GM23338 (cell line): ENCODE measurements at regions not wholly inside any gene's neighbourhood (a gene's known extent, or its start where the extent isn't known, plus 50 kb on each side); places are given as distances from the start of the nearest gene placed in this dataset.

ENCODE experiments used
- ATAC-seq: fragments of 200-7000 bp; cut with Tn5 transposase; 3 replicates; pipeline ENCODE4 v1.9.1; 2020
- DNase-seq: peaks from one replicate; pipeline ENCODE4 v3.0.0-alpha.2; 2015; ENCODE audit warnings: low spot score
- H2AFZ ChIP-seq: fragments of 200-600 bp; sonication (generic); 2 replicates; pipeline ENCODE4 v1.8.0; 2016; ENCODE audit warnings: antibody characterized with exemption, mild to moderate bottlenecking, moderate library complexity
- H3F3A ChIP-seq: fragments of 200-600 bp; sonication (generic); replicated peaks from 2 replicates; pipeline ENCODE4 v1.8.0; 2017; ENCODE audit warnings: antibody characterized with exemption, mixed run types, low read depth
- H3K27ac ChIP-seq: fragments of 200-600 bp; sonication (generic); 2 replicates; pipeline ENCODE4 v1.6.1; 2016; ENCODE audit warnings: low read depth
- H3K27me3 ChIP-seq: fragments of 200-600 bp; sonication (generic); 2 replicates; pipeline ENCODE4 v1.8.0; 2016; ENCODE audit warnings: mild to moderate bottlenecking, mixed run types, moderate library complexity; ENCODE audit not compliant: insufficient read depth
- H3K36me3 ChIP-seq: fragments of 200-600 bp; sonication (generic); 2 replicates; pipeline ENCODE4 v1.8.0; 2016; ENCODE audit warnings: mild to moderate bottlenecking; ENCODE audit not compliant: insufficient read depth
- H3K4me1 ChIP-seq: fragments of 200-600 bp; sonication (generic); 2 replicates; pipeline ENCODE4 v1.8.0; 2016; ENCODE audit warnings: mild to moderate bottlenecking, moderate library complexity; ENCODE audit not compliant: insufficient read depth
- H3K4me2 ChIP-seq: fragments of 200-600 bp; sonication (generic); 2 replicates; pipeline ENCODE4 v1.7.1; 2017; ENCODE audit warnings: mixed run types
- H3K4me3 ChIP-seq: fragments of 200-600 bp; sonication (generic); 2 replicates; pipeline ENCODE4 v1.6.1; 2016; ENCODE audit warnings: mixed run types
- H3K79me2 ChIP-seq: fragments of 200-600 bp; sonication (generic); replicated peaks from 2 replicates; pipeline ENCODE4 v1.8.0; 2017; ENCODE audit warnings: mild to moderate bottlenecking; ENCODE audit not compliant: insufficient read depth
- H3K9me2 ChIP-seq: fragments of 200-600 bp; sonication (generic); 2 replicates; pipeline ENCODE4 v1.8.0; 2017; ENCODE audit not compliant: insufficient read depth
- H4K20me1 ChIP-seq: fragments of 200-600 bp; sonication (generic); replicated peaks from 2 replicates; pipeline ENCODE4 v1.8.0; 2017; ENCODE audit warnings: mild to moderate bottlenecking; ENCODE audit not compliant: insufficient read depth
- H3K27ac Mint-ChIP-seq: 2 replicates; pipeline ENCODE4 v1.8.0; 2020; ENCODE audit warnings: inconsistent platforms, mild to moderate bottlenecking, moderate library complexity, mixed read lengths
- H3K27me3 Mint-ChIP-seq: 3 replicates; pipeline ENCODE4 v1.8.0; 2022; ENCODE audit warnings: low read depth, mild to moderate bottlenecking, moderate library complexity, mixed read lengths, inconsistent platforms; ENCODE audit not compliant: insufficient read depth, poor library complexity
- H3K36me3 Mint-ChIP-seq: 3 replicates; pipeline ENCODE4 v1.8.0; 2021; ENCODE audit warnings: low read depth, mild to moderate bottlenecking, inconsistent platforms, moderate library complexity, mixed read lengths
- H3K4me1 Mint-ChIP-seq: 3 replicates; pipeline ENCODE4 v1.8.0; 2020; ENCODE audit warnings: mild to moderate bottlenecking, inconsistent platforms, mixed read lengths
- H3K4me3 Mint-ChIP-seq: 3 replicates; pipeline ENCODE4 v1.8.0; 2021; ENCODE audit warnings: moderate library complexity, mild to moderate bottlenecking, inconsistent platforms, mixed read lengths
- H3K9me3 Mint-ChIP-seq: 3 replicates; pipeline ENCODE4 v1.8.0; 2020; ENCODE audit warnings: moderate library complexity, mild to moderate bottlenecking, inconsistent platforms, mixed read lengths
- CREB1 ChIP-seq: fragments of 250-450 bp; sonication (Bioruptor Pico); IDR thresholded peaks from 2 replicates; pipeline ENCODE4 v1.5.0; 2020; ENCODE audit warnings: low read depth, mild to moderate bottlenecking, moderate library complexity
- CTCF ChIP-seq, 2 experiments: fragments of 200-600 bp in 1 of 2; sonication (generic) in 1 of 2; conservative IDR thresholded peaks; 2 replicates each; pipeline versions ENCODE4 v1.5.1 to v1.6.1; 2016 to 2017; ENCODE audit warnings: antibody characterized with exemption in 2 of 2, low read depth in 2 of 2, mild to moderate bottlenecking in 2 of 2, moderate library complexity in 1 of 2
- EZH2 ChIP-seq: fragments of 200-600 bp; sonication (generic); IDR thresholded peaks from one replicate; pipeline ENCODE4 v1.8.0; 2017; ENCODE audit warnings: antibody characterized with exemption, mild to moderate bottlenecking, low read depth; ENCODE audit not compliant: unreplicated experiment
- EZH2phosphoT487 ChIP-seq: fragments of 200-600 bp; sonication (generic); IDR thresholded peaks from one replicate; pipeline ENCODE4 v1.8.1; 2018; ENCODE audit warnings: antibody characterized with exemption; ENCODE audit not compliant: unreplicated experiment
- JUNB ChIP-seq: IDR thresholded peaks from one replicate; pipeline ENCODE4 v1.6.1; 2016; ENCODE audit warnings: antibody characterized with exemption; ENCODE audit not compliant: unreplicated experiment
- NANOG ChIP-seq: IDR thresholded peaks from 2 replicates; pipeline ENCODE4 v1.6.1; 2016; ENCODE audit warnings: antibody characterized with exemption, borderline replicate concordance
- POLR2AphosphoS5 ChIP-seq: IDR thresholded peaks from 2 replicates; pipeline ENCODE4 v1.6.1; 2016; ENCODE audit warnings: antibody characterized with exemption, low read depth
- STAT1 ChIP-seq: IDR thresholded peaks from one replicate; pipeline ENCODE4 v1.6.1; 2016; ENCODE audit warnings: antibody characterized with exemption; ENCODE audit not compliant: unreplicated experiment
- ZNF114 ChIP-seq: fragments of 250-450 bp; sonication (Bioruptor Pico); IDR thresholded peaks from 2 replicates; pipeline ENCODE4 v1.5.0; 2020; ENCODE audit warnings: mild to moderate bottlenecking, moderate library complexity
- ZNF331 ChIP-seq: fragments of 250-450 bp; sonication (Bioruptor Pico); IDR thresholded peaks from 2 replicates; pipeline ENCODE4 v1.5.0; 2020; ENCODE audit warnings: low read depth, mild to moderate bottlenecking, moderate library complexity
- ZNF462 ChIP-seq: fragments of 250-450 bp; sonication (Bioruptor Pico); IDR thresholded peaks from 2 replicates; pipeline ENCODE4 v1.5.0; 2020; ENCODE audit warnings: mild to moderate bottlenecking, moderate library complexity
- TF ChIP-seq, protein P1 (sequence below): IDR thresholded peaks from one replicate; pipeline ENCODE4 v1.6.1; 2018; ENCODE audit warnings: antibody characterized with exemption; ENCODE audit not compliant: unreplicated experiment
- TF ChIP-seq, protein P2 (sequence below): IDR thresholded peaks from 2 replicates; pipeline ENCODE4 v1.6.1; 2016; ENCODE audit warnings: antibody characterized with exemption

- no peaks in the 10 kb centered on the region for H3K27me3 ChIP-seq
- H3K9me2 ChIP-seq, result peaks cover 7% of the 10 kb centered on the region; the same call in 1 of the 2 replicates
- Mint-ChIP-seq H3K9me3 (no peaks in the 10 kb centered on the region), H3K4me3 (no peak overlapping the region), H3K27ac (no peak overlapping the region), H3K4me1 (no peaks in the 10 kb centered on the region; the same call in 2 of the 3 replicates), H3K36me3 (no peaks in the 10 kb centered on the region), H3K27me3 (no peaks in the 10 kb centered on the region)
- DNase-seq (no peak), ATAC-seq (no peak)
- no peaks in the 10 kb centered on the region for H3K36me3 ChIP-seq
- H3K4me3 ChIP-seq, result no peak overlapping the region
- TF ChIP-seq, protein P1, sequence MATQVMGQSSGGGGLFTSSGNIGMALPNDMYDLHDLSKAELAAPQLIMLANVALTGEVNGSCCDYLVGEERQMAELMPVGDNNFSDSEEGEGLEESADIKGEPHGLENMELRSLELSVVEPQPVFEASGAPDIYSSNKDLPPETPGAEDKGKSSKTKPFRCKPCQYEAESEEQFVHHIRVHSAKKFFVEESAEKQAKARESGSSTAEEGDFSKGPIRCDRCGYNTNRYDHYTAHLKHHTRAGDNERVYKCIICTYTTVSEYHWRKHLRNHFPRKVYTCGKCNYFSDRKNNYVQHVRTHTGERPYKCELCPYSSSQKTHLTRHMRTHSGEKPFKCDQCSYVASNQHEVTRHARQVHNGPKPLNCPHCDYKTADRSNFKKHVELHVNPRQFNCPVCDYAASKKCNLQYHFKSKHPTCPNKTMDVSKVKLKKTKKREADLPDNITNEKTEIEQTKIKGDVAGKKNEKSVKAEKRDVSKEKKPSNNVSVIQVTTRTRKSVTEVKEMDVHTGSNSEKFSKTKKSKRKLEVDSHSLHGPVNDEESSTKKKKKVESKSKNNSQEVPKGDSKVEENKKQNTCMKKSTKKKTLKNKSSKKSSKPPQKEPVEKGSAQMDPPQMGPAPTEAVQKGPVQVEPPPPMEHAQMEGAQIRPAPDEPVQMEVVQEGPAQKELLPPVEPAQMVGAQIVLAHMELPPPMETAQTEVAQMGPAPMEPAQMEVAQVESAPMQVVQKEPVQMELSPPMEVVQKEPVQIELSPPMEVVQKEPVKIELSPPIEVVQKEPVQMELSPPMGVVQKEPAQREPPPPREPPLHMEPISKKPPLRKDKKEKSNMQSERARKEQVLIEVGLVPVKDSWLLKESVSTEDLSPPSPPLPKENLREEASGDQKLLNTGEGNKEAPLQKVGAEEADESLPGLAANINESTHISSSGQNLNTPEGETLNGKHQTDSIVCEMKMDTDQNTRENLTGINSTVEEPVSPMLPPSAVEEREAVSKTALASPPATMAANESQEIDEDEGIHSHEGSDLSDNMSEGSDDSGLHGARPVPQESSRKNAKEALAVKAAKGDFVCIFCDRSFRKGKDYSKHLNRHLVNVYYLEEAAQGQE, result no peak
- TF ChIP-seq STAT1, result no peak
- TF ChIP-seq CTCF (conservative IDR thresholded peaks at IDR 0.05; ENCODE audit: low read depth in 2 of 2), result no peak
- TF ChIP-seq JUNB, result no peak
- no peak for TF ChIP-seq ZNF114
- no peak for TF ChIP-seq POLR2AphosphoS5
- TF ChIP-seq, protein P2, sequence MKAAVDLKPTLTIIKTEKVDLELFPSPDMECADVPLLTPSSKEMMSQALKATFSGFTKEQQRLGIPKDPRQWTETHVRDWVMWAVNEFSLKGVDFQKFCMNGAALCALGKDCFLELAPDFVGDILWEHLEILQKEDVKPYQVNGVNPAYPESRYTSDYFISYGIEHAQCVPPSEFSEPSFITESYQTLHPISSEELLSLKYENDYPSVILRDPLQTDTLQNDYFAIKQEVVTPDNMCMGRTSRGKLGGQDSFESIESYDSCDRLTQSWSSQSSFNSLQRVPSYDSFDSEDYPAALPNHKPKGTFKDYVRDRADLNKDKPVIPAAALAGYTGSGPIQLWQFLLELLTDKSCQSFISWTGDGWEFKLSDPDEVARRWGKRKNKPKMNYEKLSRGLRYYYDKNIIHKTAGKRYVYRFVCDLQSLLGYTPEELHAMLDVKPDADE, result no peak
- no peak for TF ChIP-seq EZH2phosphoT487
- TF ChIP-seq NANOG, result no peak
- no peak for TF ChIP-seq CREB1
- TF ChIP-seq ZNF462 (CRISPR knock-in tag), result no peak
- TF ChIP-seq ZNF331 (CRISPR knock-in tag), result no peak
- TF ChIP-seq EZH2, result no peak
- no peak overlapping the region for H3K4me2 ChIP-seq
- H3K79me2 ChIP-seq, result no peaks in the 10 kb centered on the region
- no peak overlapping the region for H3K27ac ChIP-seq
- H3K4me1 ChIP-seq, result no peaks in the 10 kb centered on the region
- no peaks in the 10 kb centered on the region for H3F3A ChIP-seq
- peak overlapping the region; percentile 11; the same call in 1 of the 2 replicates for H2AFZ ChIP-seq
- H4K20me1 ChIP-seq, result no peaks in the 10 kb centered on the region
Observed at GRCh38 chr18:56382541-56382940, 255.9 kb downstream of the TXNL1 start.
